Keratinocyte (primary cell): ENCODE measurements at regions not wholly inside any gene's neighbourhood (a gene's known extent, or its start where the extent isn't known, plus 50 kb on each side); places are given as distances from the start of the nearest gene placed in this dataset.

Experiments used
- DNase-seq: peaks from one replicate; pipeline ENCODE4 v3.0.0-alpha.2; 2011; ENCODE audit warnings: low read depth, missing footprints, low spot score
- FAIRE-seq: peaks from 2 replicates; lab custom pipeline; 2011; peaks lifted over from hg19 to GRCh38; lab: Jason Lieb, UNC
- H2AFZ ChIP-seq: 2 replicates; pipeline ENCODE4 v1.6.0; 2012; ENCODE audit warnings: low read length, control low read depth, inconsistent platforms; ENCODE audit not compliant: control insufficient read depth
- H3K27ac ChIP-seq: 2 replicates; pipeline ENCODE4 v1.5.1; 2011; ENCODE audit warnings: low read length; ENCODE audit not compliant: control insufficient read depth, insufficient read depth
- H3K27me3 ChIP-seq: 3 replicates; pipeline ENCODE4 v1.6.0; 2011; ENCODE audit warnings: low read length; ENCODE audit not compliant: control insufficient read depth, insufficient read depth; ENCODE audit errors: extremely low read depth
- H3K36me3 ChIP-seq, 2 experiments: 2 replicates in 1 of 2; 3 replicates in 1 of 2; pipeline ENCODE4 v1.5.1; 2011; ENCODE audit warnings: low read length in 2 of 2, mild to moderate bottlenecking in 1 of 2; ENCODE audit not compliant: control insufficient read depth in 2 of 2, insufficient read depth in 2 of 2; ENCODE audit errors: extremely low read depth in 1 of 2
- H3K4me1 ChIP-seq: 3 replicates; pipeline ENCODE4 v1.5.1; 2011; ENCODE audit warnings: low read length; ENCODE audit not compliant: control insufficient read depth, insufficient read depth; ENCODE audit errors: extremely low read depth
- H3K4me2 ChIP-seq: 3 replicates; pipeline ENCODE4 v1.6.0; 2011; ENCODE audit warnings: low read depth, low read length; ENCODE audit not compliant: control insufficient read depth, insufficient read depth; ENCODE audit errors: extremely low read depth
- H3K4me3 ChIP-seq, 3 experiments: fragments of 200-600 bp in 1 of 3; sonication (generic) in 1 of 3; 2 replicates in 2 of 3; 3 replicates in 1 of 3; pipeline ENCODE4 v1.5.1; 2011 to 2016; ENCODE audit warnings: low read length in 3 of 3, mild to moderate bottlenecking in 3 of 3, control low read depth in 2 of 3, inconsistent platforms in 1 of 3, low read depth in 1 of 3, mixed read lengths in 1 of 3, mixed run types in 1 of 3, moderate library complexity in 1 of 3; ENCODE audit not compliant: control insufficient read depth in 2 of 3, insufficient read depth in 2 of 3; ENCODE audit errors: extremely low read depth in 1 of 3
- H3K79me2 ChIP-seq: 2 replicates; pipeline ENCODE4 v1.6.0; 2012; ENCODE audit warnings: low read length; ENCODE audit not compliant: control insufficient read depth, insufficient read depth
- H3K9ac ChIP-seq: 3 replicates; pipeline ENCODE4 v1.6.0; 2011; ENCODE audit warnings: low read length; ENCODE audit not compliant: control insufficient read depth, insufficient read depth; ENCODE audit errors: extremely low read depth
- H3K9me1 ChIP-seq: 3 replicates; pipeline ENCODE4 v1.6.0; 2011; ENCODE audit warnings: low read length; ENCODE audit not compliant: control insufficient read depth, insufficient read depth; ENCODE audit errors: extremely low read depth
- H3K9me3 ChIP-seq: 2 replicates; pipeline ENCODE4 v1.5.1; 2012; ENCODE audit warnings: low read depth, low read length; ENCODE audit not compliant: control insufficient read depth
- H4K20me1 ChIP-seq: 3 replicates; pipeline ENCODE4 v1.6.0; 2011; ENCODE audit warnings: low read length; ENCODE audit not compliant: control insufficient read depth, insufficient read depth; ENCODE audit errors: extremely low read depth
- EZH2 ChIP-seq: IDR thresholded peaks from one replicate; pipeline ENCODE4 v1.6.1; 2012; ENCODE audit warnings: inconsistent platforms, mild to moderate bottlenecking, low read length, moderate library complexity
- dilution Hi-C: fragments of 300-500 bp; cut with MboI; formaldehyde crosslinking; loops from one replicate; pipeline ENCODE4 v1.7.0; 2020; ENCODE audit warnings: low sequenced_read_pairs; ENCODE audit not compliant: extremely low pct_ligation_motif_present
- TF ChIP-seq, protein P1 (sequence below), 3 experiments: IDR thresholded peaks in 1 of 3; conservative IDR thresholded peaks in 1 of 3; optimal IDR thresholded peaks in 1 of 3; 2 replicates in 2 of 3; 3 replicates in 1 of 3; pipeline versions ENCODE3 to v1.5.1; 2011; ENCODE audit warnings: low read length in 3 of 3, mild to moderate bottlenecking in 3 of 3, moderate library complexity in 2 of 3, control low read depth in 1 of 3, inconsistent platforms in 1 of 3; ENCODE audit not compliant: insufficient read depth in 2 of 3; ENCODE audit errors: extremely low read depth in 1 of 3

- no peak overlapping the region for H2AFZ ChIP-seq
- no peaks in the 10 kb centered on the region for H3K79me2 ChIP-seq
- no peak for DNase-seq
- no peaks in the 10 kb centered on the region for H3K9me1 ChIP-seq
- H3K4me3 ChIP-seq: no peak overlapping the region
- no peak overlapping the region for H3K27ac ChIP-seq
- H3K9ac ChIP-seq: no peak overlapping the region
- TF ChIP-seq, protein P1, sequence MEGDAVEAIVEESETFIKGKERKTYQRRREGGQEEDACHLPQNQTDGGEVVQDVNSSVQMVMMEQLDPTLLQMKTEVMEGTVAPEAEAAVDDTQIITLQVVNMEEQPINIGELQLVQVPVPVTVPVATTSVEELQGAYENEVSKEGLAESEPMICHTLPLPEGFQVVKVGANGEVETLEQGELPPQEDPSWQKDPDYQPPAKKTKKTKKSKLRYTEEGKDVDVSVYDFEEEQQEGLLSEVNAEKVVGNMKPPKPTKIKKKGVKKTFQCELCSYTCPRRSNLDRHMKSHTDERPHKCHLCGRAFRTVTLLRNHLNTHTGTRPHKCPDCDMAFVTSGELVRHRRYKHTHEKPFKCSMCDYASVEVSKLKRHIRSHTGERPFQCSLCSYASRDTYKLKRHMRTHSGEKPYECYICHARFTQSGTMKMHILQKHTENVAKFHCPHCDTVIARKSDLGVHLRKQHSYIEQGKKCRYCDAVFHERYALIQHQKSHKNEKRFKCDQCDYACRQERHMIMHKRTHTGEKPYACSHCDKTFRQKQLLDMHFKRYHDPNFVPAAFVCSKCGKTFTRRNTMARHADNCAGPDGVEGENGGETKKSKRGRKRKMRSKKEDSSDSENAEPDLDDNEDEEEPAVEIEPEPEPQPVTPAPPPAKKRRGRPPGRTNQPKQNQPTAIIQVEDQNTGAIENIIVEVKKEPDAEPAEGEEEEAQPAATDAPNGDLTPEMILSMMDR (optimal IDR thresholded peaks at IDR 0.05 in 1 of 3, IDR thresholded peaks at IDR 0.05 in 1 of 3, conservative IDR thresholded peaks at IDR 0.05 in 1 of 3; ENCODE audit: extremely low read depth in 1 of 3, insufficient read depth in 2 of 3, low read length in 3 of 3): no peak
- TF ChIP-seq EZH2: no peak
- dilution Hi-C loops: no loop called here
- H3K27me3 ChIP-seq: no peaks in the 10 kb centered on the region
- H4K20me1 ChIP-seq: no peaks in the 10 kb centered on the region
- no peaks in the 10 kb centered on the region for H3K36me3 ChIP-seq
- peaks cover 3% of the 10 kb centered on the region for H3K4me1 ChIP-seq
- no peaks in the 10 kb centered on the region for H3K9me3 ChIP-seq
- no peak overlapping the region for H3K4me2 ChIP-seq
- FAIRE-seq: peak; percentile 26
These were observed 458.6 kb downstream of the ZSWIM6 start for GRCh38 chr5:61790678-61791077.

DNA sequence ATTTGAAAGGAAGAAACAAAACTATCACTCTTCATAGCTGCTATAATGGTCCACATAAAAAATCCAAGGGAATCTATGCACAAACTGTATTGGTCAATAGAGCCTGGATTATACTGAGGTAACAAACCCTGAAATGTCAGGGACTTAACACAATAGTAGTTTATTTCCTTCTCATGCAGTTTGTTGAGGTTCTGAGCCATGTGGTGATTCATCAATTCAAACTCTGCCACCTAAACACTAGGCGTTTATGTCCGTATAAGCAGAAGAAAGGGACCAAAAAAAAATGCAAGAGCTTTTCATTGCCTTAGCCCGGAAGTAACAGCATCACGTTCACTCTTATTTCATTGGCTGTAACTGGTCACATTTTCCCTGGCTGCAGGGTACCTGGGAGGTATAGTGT lies 464.7 kb downstream of the ZSWIM6 start:
- no peak overlapping the region for H3K4me2 ChIP-seq
- no peak overlapping the region for H3K4me3 ChIP-seq
- no peaks in the 10 kb centered on the region for H3K36me3 ChIP-seq
- dilution Hi-C loops: no loop called here
- no peaks in the 10 kb centered on the region for H3K9me3 ChIP-seq
- no peaks in the 10 kb centered on the region for H3K4me1 ChIP-seq
- H3K27ac ChIP-seq: no peak overlapping the region
- no peaks in the 10 kb centered on the region for H4K20me1 ChIP-seq
- DNase-seq (no peak), FAIRE-seq (peak; percentile 71)
- H3K9ac ChIP-seq: no peak overlapping the region
- no peaks in the 10 kb centered on the region for H3K9me1 ChIP-seq
- TF ChIP-seq, protein P1 (optimal IDR thresholded peaks at IDR 0.05 in 1 of 3, IDR thresholded peaks at IDR 0.05 in 1 of 3, conservative IDR thresholded peaks at IDR 0.05 in 1 of 3; ENCODE audit: extremely low read depth in 1 of 3, insufficient read depth in 2 of 3, low read length in 3 of 3): no peak
- TF ChIP-seq EZH2: no peak
- H3K79me2 ChIP-seq: no peaks in the 10 kb centered on the region
- no peak overlapping the region for H2AFZ ChIP-seq
- H3K27me3 ChIP-seq: no peaks in the 10 kb centered on the region
